Naive thymus-derived CD4-positive, alpha-beta T cell (primary cell): ENCODE measurements at regions not wholly inside any gene's neighbourhood (a gene's known extent, or its start where the extent isn't known, plus 50 kb on each side); places are given as distances from the start of the nearest gene placed in this dataset.

Experiments
- ATAC-seq: fragments of 150-1000 bp; cut with Tn5 transposase; 2 replicates; pipeline ENCODE4 v1.10.0; 2021; ENCODE audit warnings: mild to moderate bottlenecking, moderate library complexity
- CTCF ChIA-PET: fragments of 350-600 bp; sonication (Branson Sonifier 250); formaldehyde crosslinking; loops from one replicate; lab custom pipeline; 2021; ENCODE audit warnings: antibody characterized with exemption; lab: Charles Lee
- POLR2A ChIA-PET: fragments of 350-600 bp; sonication (Branson Sonifier 250); formaldehyde crosslinking; loops from one replicate; lab custom pipeline; 2021; ENCODE audit warnings: antibody characterized with exemption, inconsistent platforms; lab: Charles Lee
- DNase-seq, 9 donors: peaks; one replicate each; pipeline versions ENCODE4 v3.0.0 to v3.0.0-alpha.2; 2020 to 2022; ENCODE audit warnings: mixed read lengths in 1 of 9
- H3K27ac ChIP-seq: one replicate; pipeline ENCODE4 v1.7.0; 2013; ENCODE audit warnings: mild to moderate bottlenecking, low read depth, low read length, moderate library complexity
- H3K27me3 ChIP-seq, 2 donors: one replicate each; pipeline ENCODE4 v1.7.0; 2013; ENCODE audit warnings: low read length in 2 of 2, mild to moderate bottlenecking in 2 of 2, moderate library complexity in 2 of 2; ENCODE audit not compliant: control insufficient read depth in 2 of 2, insufficient read depth in 2 of 2
- H3K36me3 ChIP-seq, 3 experiments: 1 replicate in 2 of 3; 2 replicates in 1 of 3; pipeline ENCODE4 v1.7.0; 2013; ENCODE audit warnings: low read length in 3 of 3, mild to moderate bottlenecking in 3 of 3, moderate library complexity in 1 of 3; ENCODE audit not compliant: insufficient read depth in 3 of 3, control insufficient read depth in 2 of 3
- H3K4me1 ChIP-seq, 2 donors: one replicate each; pipeline ENCODE4 v1.7.0; 2013; ENCODE audit warnings: low read length in 2 of 2, mild to moderate bottlenecking in 2 of 2, moderate library complexity in 1 of 2; ENCODE audit not compliant: control insufficient read depth in 2 of 2, insufficient read depth in 2 of 2
- H3K4me3 ChIP-seq: 2 replicates; pipeline ENCODE4 v1.7.0; 2013; ENCODE audit warnings: mild to moderate bottlenecking, low read length
- H3K9me3 ChIP-seq, 3 experiments: 1 replicate in 2 of 3; 2 replicates in 1 of 3; pipeline ENCODE4 v1.7.0; 2013; ENCODE audit warnings: low read length in 3 of 3; ENCODE audit not compliant: control insufficient read depth in 2 of 3
- H3K27ac Mint-ChIP-seq, 9 donors: one replicate each; pipeline ENCODE4 v1.8.0; 2020 to 2022; ENCODE audit warnings: mixed read lengths in 9 of 9, mild to moderate bottlenecking in 8 of 9, moderate library complexity in 5 of 9, inconsistent platforms in 2 of 9
- H3K27me3 Mint-ChIP-seq, 5 donors: one replicate each; pipeline ENCODE4 v1.8.0; 2021 to 2022; ENCODE audit warnings: mixed read lengths in 5 of 5, mild to moderate bottlenecking in 1 of 5
- H3K36me3 Mint-ChIP-seq, 5 donors: one replicate each; pipeline ENCODE4 v1.8.0; 2020 to 2022; ENCODE audit warnings: mixed read lengths in 5 of 5, mild to moderate bottlenecking in 3 of 5, inconsistent platforms in 1 of 5
- H3K4me1 Mint-ChIP-seq, 7 donors: one replicate each; pipeline ENCODE4 v1.8.0; 2020 to 2022; ENCODE audit warnings: mixed read lengths in 7 of 7, mild to moderate bottlenecking in 3 of 7, inconsistent platforms in 1 of 7
- H3K4me3 Mint-ChIP-seq, 10 donors: one replicate each; pipeline ENCODE4 v1.8.0; 2020 to 2022; ENCODE audit warnings: mild to moderate bottlenecking in 10 of 10, mixed read lengths in 10 of 10, moderate library complexity in 6 of 10, inconsistent platforms in 2 of 10
- H3K9me3 Mint-ChIP-seq, 11 donors: one replicate each; pipeline ENCODE4 v1.8.0; 2020 to 2022; ENCODE audit warnings: mixed read lengths in 11 of 11, mild to moderate bottlenecking in 4 of 11, inconsistent platforms in 1 of 11, moderate library complexity in 1 of 11
- intact Hi-C, 2 donors: fragments of 100-400 bp; cut with micrococcal nuclease; formaldehyde crosslinking; loops; one replicate each; pipeline ENCODE4 v1.15.1; 2023

DNA sequence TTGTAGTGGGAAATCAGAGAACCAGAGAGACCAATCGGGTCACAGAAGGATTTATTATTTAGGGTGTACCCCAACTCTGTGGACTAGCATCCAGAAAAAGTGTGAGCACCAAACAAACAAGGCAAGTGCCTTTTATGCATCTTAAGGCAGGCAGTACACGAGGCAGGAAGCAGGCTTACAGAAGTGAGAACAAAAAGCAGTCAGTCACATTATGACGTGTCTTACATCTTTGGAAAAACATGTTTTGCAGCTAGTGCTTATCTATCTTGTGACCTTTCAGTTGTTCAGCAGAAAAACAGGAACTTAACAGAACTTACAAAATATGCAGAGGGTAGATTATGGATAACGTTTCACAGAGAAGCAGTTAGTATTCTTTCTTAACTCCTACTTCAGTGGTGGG is 270.9 kb upstream of the RBMY1B start:
- Histone ChIP-seq H3K9me3 (no peaks in the 10 kb centered on the region), H3K4me3 (no peak overlapping the region), H3K4me1 (peaks cover 16 to 48% of the 10 kb centered on the region in 2 donors), H3K27me3 (no peaks in the 10 kb centered on the region), H3K36me3 (no peaks in the 10 kb centered on the region), H3K27ac (peak overlapping the region; percentile 72)
- H3K4me1 Mint-ChIP-seq, result peaks cover 0 to 60% (median 22%) of the 10 kb centered on the region in 7 donors
- CTCF ChIA-PET, result no interaction called here
- H3K27ac Mint-ChIP-seq, result peak overlapping the region in 5 of 9 donors; percentile 88 to 98 (median 96)
- peaks cover 0 to 18% (median 0%) of the 10 kb centered on the region in 11 donors for H3K9me3 Mint-ChIP-seq
- POLR2A ChIA-PET, result interaction anchor here (0.7 to 2.8 kb wide), 11 partner anchors 9 to 1744 kb away, joined by 3 to 25 read pairs (median 5); no protein-coding TSS in a partner anchor
- H3K4me3 Mint-ChIP-seq, result peak overlapping the region in 4 of 10 donors; percentile 46 to 60 (median 58)
- ATAC-seq, result peak; percentile 97
- peaks cover 0 to 46% (median 0%) of the 10 kb centered on the region in 5 donors for H3K36me3 Mint-ChIP-seq
- H3K27me3 Mint-ChIP-seq, result no peaks in the 10 kb centered on the region
- intact Hi-C loops, result loop anchor here (1.0 to 10.0 kb wide), 8 partner anchors 9 to 665 kb away; partner anchors contain the start of gene EIF1AY (in 2 of the 2)
- peak in 2 of 9 donors; percentile 70 to 72 for DNase-seq

DNA sequence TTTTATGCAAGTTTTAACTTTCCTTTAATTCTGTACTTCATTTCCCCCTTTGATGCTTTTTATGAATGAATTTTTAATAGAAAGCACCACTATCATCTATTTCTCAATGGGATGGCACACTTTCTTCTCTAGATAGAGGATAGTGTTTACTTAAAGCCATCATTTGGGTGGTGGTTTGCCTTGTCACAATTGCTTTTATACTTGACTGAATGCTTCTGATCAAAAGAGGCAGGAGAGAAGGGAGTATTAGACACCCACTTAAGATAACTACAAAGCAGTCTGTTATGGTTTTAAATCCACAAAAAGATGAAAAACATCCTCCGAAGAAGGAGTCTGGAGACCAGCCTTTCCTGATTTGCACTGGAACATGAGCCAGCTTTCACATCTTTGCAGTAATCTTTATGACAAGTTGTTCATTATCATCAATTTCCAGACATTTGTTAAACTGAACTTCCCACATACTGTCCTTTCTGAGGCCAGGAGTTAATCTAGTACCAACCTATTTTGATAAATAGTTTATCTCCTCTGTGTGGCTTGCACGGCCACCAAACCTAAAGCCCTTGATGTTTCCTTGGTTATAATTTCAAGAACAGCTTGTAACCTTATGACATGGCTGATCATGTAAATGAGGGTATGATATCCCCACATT is 270.4 kb upstream of the RBMY1B start:
- no peaks in the 10 kb centered on the region for H3K27me3 ChIP-seq
- peak overlapping the region in 5 of 9 donors; percentile 88 to 98 (median 96) for H3K27ac Mint-ChIP-seq
- H3K4me1 ChIP-seq, result peaks cover 16 to 48% of the 10 kb centered on the region in 2 donors
- ChIA-PET POLR2A (interaction anchor here (0.7 to 2.8 kb wide), 14 partner anchors 8 to 1745 kb away, joined by 3 to 25 read pairs (median 4); no protein-coding TSS in a partner anchor), CTCF (no interaction called here)
- no peaks in the 10 kb centered on the region for H3K9me3 ChIP-seq
- intact Hi-C loops, result loop anchor here (1.0 to 10.0 kb wide), 8 partner anchors 9 to 665 kb away; partner anchors contain the start of gene EIF1AY (in 2 of the 2)
- no peaks in the 10 kb centered on the region for H3K27me3 Mint-ChIP-seq
- peaks cover 0 to 46% (median 0%) of the 10 kb centered on the region in 5 donors for H3K36me3 Mint-ChIP-seq
- peak overlapping the region in 5 of 10 donors; percentile 23 to 60 (median 48) for H3K4me3 Mint-ChIP-seq
- H3K36me3 ChIP-seq, result no peaks in the 10 kb centered on the region
- H3K9me3 Mint-ChIP-seq, result peaks cover 0 to 18% (median 0%) of the 10 kb centered on the region in 11 donors
- peak overlapping the region; percentile 25 for H3K4me3 ChIP-seq
- ATAC-seq, result peak; percentile 65
- peak overlapping the region; percentile 68 for H3K27ac ChIP-seq
- H3K4me1 Mint-ChIP-seq, result peaks cover 0 to 63% (median 22%) of the 10 kb centered on the region in 7 donors
- peak in 1 of 9 donors; percentile 19 for DNase-seq

- H3K27me3 ChIP-seq, result no peaks in the 10 kb centered on the region
- H3K9me3 ChIP-seq, result no peaks in the 10 kb centered on the region
- H3K4me1 Mint-ChIP-seq, result peaks cover 0 to 67% (median 32%) of the 10 kb centered on the region in 7 donors
- H3K4me3 Mint-ChIP-seq, result peak overlapping the region in 1 of 10 donors; percentile 59
- peaks cover 0 to 37% (median 0%) of the 10 kb centered on the region in 5 donors for H3K36me3 Mint-ChIP-seq
- no peak overlapping the region for H3K27ac ChIP-seq
- no peak overlapping the region for H3K4me3 ChIP-seq
- ChIA-PET POLR2A (interaction anchor here (1.2 to 5.8 kb wide), 4 partner anchors 12 to 105 kb away, joined by 3 to 61 read pairs (median 5); no protein-coding TSS in a partner anchor), CTCF (interaction anchor here (1.2 kb wide), 1 partner anchor 10 kb away, joined by 5 read pairs; no protein-coding TSS in a partner anchor)
- ATAC-seq, result no peak
- peaks cover 0 to 19% (median 0%) of the 10 kb centered on the region in 11 donors for H3K9me3 Mint-ChIP-seq
- H3K4me1 ChIP-seq, result peaks cover 31 to 54% of the 10 kb centered on the region in 2 donors
- no peak for DNase-seq
- intact Hi-C loops, result loop anchor here (5.0 to 10.0 kb wide), 3 partner anchors 35 to 208 kb away; no protein-coding TSS in a partner anchor
- no peaks in the 10 kb centered on the region for H3K36me3 ChIP-seq
- H3K27me3 Mint-ChIP-seq, result no peaks in the 10 kb centered on the region
- peak overlapping the region in 5 of 9 donors; percentile 81 to 98 (median 93) for H3K27ac Mint-ChIP-seq
Measured at GRCh38 chrY:21242793-21243192, 268.3 kb upstream of the RBMY1B start.

DNA sequence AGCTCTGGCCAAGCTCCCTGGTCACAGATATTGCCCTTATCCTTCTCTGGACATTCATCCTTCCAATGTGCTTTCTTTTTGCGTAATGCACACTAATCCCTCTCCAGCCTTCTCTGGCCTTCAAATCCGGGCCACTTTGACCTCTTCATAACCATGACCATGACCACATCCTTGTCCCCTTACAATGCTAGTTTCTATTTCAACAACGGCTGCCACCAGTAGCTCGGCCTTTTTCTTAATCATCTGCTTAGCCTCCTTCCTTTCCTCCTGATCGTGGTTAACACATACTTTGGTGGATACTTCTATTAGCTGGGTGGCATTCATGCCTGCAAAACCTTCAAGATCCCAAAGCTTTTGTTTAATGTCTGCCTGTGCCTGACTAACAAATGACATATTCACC is 264.4 kb upstream of the RBMY1B start:
- Histone ChIP-seq H3K27me3 (no peaks in the 10 kb centered on the region), H3K9me3 (no peaks in the 10 kb centered on the region), H3K4me3 (no peak overlapping the region), H3K27ac (no peak overlapping the region), H3K4me1 (peaks cover 38 to 68% of the 10 kb centered on the region in 2 donors), H3K36me3 (no peaks in the 10 kb centered on the region)
- CTCF ChIA-PET, result no interaction called here
- H3K9me3 Mint-ChIP-seq, result peaks cover 0 to 10% (median 0%) of the 10 kb centered on the region in 11 donors
- peak overlapping the region in 5 of 9 donors; percentile 34 to 96 (median 74) for H3K27ac Mint-ChIP-seq
- ATAC-seq (no peak), DNase-seq (no peak)
- peaks cover 0 to 19% (median 0%) of the 10 kb centered on the region in 5 donors for H3K36me3 Mint-ChIP-seq
- peak overlapping the region in 4 of 10 donors; percentile 25 to 49 (median 32) for H3K4me3 Mint-ChIP-seq
- intact Hi-C loops, result loop anchor here in 1 of 2 donors (10.0 kb wide), 1 partner anchor 212 kb away; no protein-coding TSS in a partner anchor
- POLR2A ChIA-PET, result interaction anchor here (1.0 to 5.8 kb wide), 5 partner anchors 8 to 109 kb away, joined by 4 to 61 read pairs (median 5); no protein-coding TSS in a partner anchor
- peaks cover 0 to 65% (median 35%) of the 10 kb centered on the region in 7 donors for H3K4me1 Mint-ChIP-seq
- H3K27me3 Mint-ChIP-seq, result no peaks in the 10 kb centered on the region

DNA sequence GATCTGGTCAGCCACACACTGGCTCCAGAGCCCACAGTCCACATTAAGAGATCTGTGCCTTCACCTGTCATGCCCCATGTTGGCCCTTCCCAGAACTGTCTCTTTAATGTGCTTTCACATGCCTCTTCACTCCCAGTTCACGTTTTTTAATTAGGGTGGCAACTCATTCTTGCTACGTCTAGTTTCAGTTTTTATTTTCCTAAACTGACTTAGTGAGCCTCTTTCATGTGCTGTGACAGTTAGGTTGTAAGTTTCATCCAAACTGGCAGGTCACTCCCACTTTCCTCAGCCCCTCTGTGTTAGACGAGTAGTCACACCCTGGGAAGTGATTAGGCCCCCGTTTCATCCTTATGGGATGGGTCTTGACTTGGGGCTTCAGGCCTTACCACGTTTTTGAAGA is 262.5 kb upstream of the RBMY1B start:
- ChIA-PET CTCF (interaction anchor here (0.6 to 1.6 kb wide), 3 partner anchors 8 to 68 kb away, joined by 3 to 5 read pairs (median 3); no protein-coding TSS in a partner anchor), POLR2A (interaction anchor here (1.6 to 5.8 kb wide), 3 partner anchors 6 to 9 kb away, joined by 4 to 61 read pairs (median 7); no protein-coding TSS in a partner anchor)
- Mint-ChIP-seq H3K4me3 (peak overlapping the region in 5 of 10 donors; percentile 57 to 83 (median 67)), H3K9me3 (peaks cover 0 to 6% (median 0%) of the 10 kb centered on the region in 11 donors), H3K27ac (peak overlapping the region in 5 of 9 donors; percentile 88 to 96 (median 95)), H3K36me3 (peaks cover 0 to 16% (median 0%) of the 10 kb centered on the region in 5 donors), H3K4me1 (peaks cover 0 to 59% (median 26%) of the 10 kb centered on the region in 7 donors), H3K27me3 (no peaks in the 10 kb centered on the region)
- no peaks in the 10 kb centered on the region for H3K9me3 ChIP-seq
- H3K4me1 ChIP-seq, result peaks cover 35 to 55% of the 10 kb centered on the region in 2 donors
- no peaks in the 10 kb centered on the region for H3K36me3 ChIP-seq
- peak overlapping the region; percentile 36 for H3K4me3 ChIP-seq
- ATAC-seq (peak; percentile 36), DNase-seq (peak in 1 of 9 donors; percentile 17)
- no peaks in the 10 kb centered on the region for H3K27me3 ChIP-seq
- intact Hi-C loops, result loop anchor here in 1 of 2 donors (2.0 to 10.0 kb wide), 2 partner anchors 214 to 502 kb away; no protein-coding TSS in a partner anchor
- H3K27ac ChIP-seq, result peak overlapping the region; percentile 63
